ENCODE measurements at regions not wholly inside any gene's neighbourhood (a gene's known extent, or its start where the extent isn't known, plus 50 kb on each side); places are given as distances from the start of the nearest gene placed in this dataset.

- no peaks in the 10 kb centered on the region for H3K4me1 ChIP-seq
- no peaks in the 10 kb centered on the region for H3K36me3 ChIP-seq
- H3K9me3 ChIP-seq, result no peaks in the 10 kb centered on the region
- no peak overlapping the region for H3K4me3 ChIP-seq
- DNase-seq (no peak), ATAC-seq (no peak)
- no peak for TF ChIP-seq CTCF (IDR thresholded peaks at IDR 0.05)
- intact Hi-C loops (cut with DNase I), result no loop called here
- H3K27me3 ChIP-seq, result no peaks in the 10 kb centered on the region
- no peak overlapping the region for H3K27ac ChIP-seq
Observed at GRCh38 chr5:116830079-116830478, 255.5 kb upstream of the SEMA6A start.

GRCh38 chr5:116827078-116827477 lies 252.5 kb upstream of the SEMA6A start:
- H3K4me3 ChIP-seq, result no peak overlapping the region
- no peaks in the 10 kb centered on the region for H3K4me1 ChIP-seq
- no peak for TF ChIP-seq CTCF (IDR thresholded peaks at IDR 0.05)
- DNase-seq (no peak), ATAC-seq (no peak)
- H3K36me3 ChIP-seq, result no peaks in the 10 kb centered on the region
- H3K9me3 ChIP-seq, result no peaks in the 10 kb centered on the region
- no peaks in the 10 kb centered on the region for H3K27me3 ChIP-seq
- intact Hi-C loops (cut with DNase I), result no loop called here
- no peak overlapping the region for H3K27ac ChIP-seq

GRCh38 chr5:116825486-116825885 lies 250.9 kb upstream of the SEMA6A start:
- no peak for DNase-seq
- Histone ChIP-seq H3K4me3 (no peak overlapping the region), H3K36me3 (no peaks in the 10 kb centered on the region), H3K4me1 (no peaks in the 10 kb centered on the region), H3K9me3 (no peaks in the 10 kb centered on the region), H3K27ac (no peak overlapping the region), H3K27me3 (no peaks in the 10 kb centered on the region)
- no peak for TF ChIP-seq CTCF (IDR thresholded peaks at IDR 0.05)
- no peak for ATAC-seq
- intact Hi-C loops (cut with DNase I), result no loop called here

GRCh38 chr5:116824751-116825438 lies 250.3 kb upstream of the SEMA6A start:
- no peak overlapping the region for H3K27ac ChIP-seq
- no peak for TF ChIP-seq CTCF (IDR thresholded peaks at IDR 0.05)
- no peaks in the 10 kb centered on the region for H3K4me1 ChIP-seq
- DNase-seq (no peak), ATAC-seq (no peak)
- H3K4me3 ChIP-seq, result no peak overlapping the region
- no peaks in the 10 kb centered on the region for H3K36me3 ChIP-seq
- intact Hi-C loops (cut with DNase I), result no loop called here
- no peaks in the 10 kb centered on the region for H3K27me3 ChIP-seq
- no peaks in the 10 kb centered on the region for H3K9me3 ChIP-seq

GRCh38 chr5:116814626-116815385 lies 240.2 kb upstream of the SEMA6A start:
- Histone ChIP-seq H3K9me3 (no peaks in the 10 kb centered on the region), H3K36me3 (no peaks in the 10 kb centered on the region), H3K4me3 (no peak overlapping the region), H3K4me1 (no peaks in the 10 kb centered on the region), H3K27ac (no peak overlapping the region), H3K27me3 (no peaks in the 10 kb centered on the region)
- no peak for ATAC-seq
- DNase-seq, result no peak
- intact Hi-C loops (cut with DNase I), result no loop called here
- TF ChIP-seq CTCF (IDR thresholded peaks at IDR 0.05), result no peak
